ENCODE measurements at regions not wholly inside any gene's neighbourhood (a gene's known extent, or its start where the extent isn't known, plus 50 kb on each side); places are given as distances from the start of the nearest gene placed in this dataset.

DNA sequence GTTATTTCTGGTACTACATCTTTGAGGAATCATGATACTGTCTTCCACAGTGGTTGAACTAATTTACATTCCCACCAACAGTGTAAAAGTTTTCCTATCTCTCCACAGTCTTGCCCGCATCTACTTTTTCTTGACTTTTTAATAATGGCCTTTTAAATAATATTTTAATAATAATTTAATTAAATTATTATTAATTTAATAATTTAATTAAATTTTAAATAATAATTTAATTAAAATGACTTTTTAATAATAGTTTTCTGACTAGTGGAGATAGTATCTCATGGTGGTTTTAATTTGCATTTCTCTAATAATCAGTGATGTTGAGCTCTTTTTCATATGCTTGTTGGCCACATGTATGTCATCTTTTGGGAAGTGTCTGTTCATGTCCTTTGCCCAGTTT, 1395.0 kb upstream of the ADGRL3 start:
- Histone ChIP-seq H3K27ac (no peak overlapping the region), H3K9me3 (ENCODE audit: low read depth) (no peaks in the 10 kb centered on the region), H3K36me3 (no peaks in the 10 kb centered on the region), H3K4me3 (no peak overlapping the region), H3K27me3 (no peaks in the 10 kb centered on the region), H3K4me1 (ENCODE audit: low read depth) (no peaks in the 10 kb centered on the region)
- no peak for DNase-seq (ENCODE audit: low read depth in 1 of 2, low spot score in 1 of 2)
- TF ChIP-seq CTCF (IDR thresholded peaks at IDR 0.05; ENCODE audit: low read depth, low read length), result no peak

DNA sequence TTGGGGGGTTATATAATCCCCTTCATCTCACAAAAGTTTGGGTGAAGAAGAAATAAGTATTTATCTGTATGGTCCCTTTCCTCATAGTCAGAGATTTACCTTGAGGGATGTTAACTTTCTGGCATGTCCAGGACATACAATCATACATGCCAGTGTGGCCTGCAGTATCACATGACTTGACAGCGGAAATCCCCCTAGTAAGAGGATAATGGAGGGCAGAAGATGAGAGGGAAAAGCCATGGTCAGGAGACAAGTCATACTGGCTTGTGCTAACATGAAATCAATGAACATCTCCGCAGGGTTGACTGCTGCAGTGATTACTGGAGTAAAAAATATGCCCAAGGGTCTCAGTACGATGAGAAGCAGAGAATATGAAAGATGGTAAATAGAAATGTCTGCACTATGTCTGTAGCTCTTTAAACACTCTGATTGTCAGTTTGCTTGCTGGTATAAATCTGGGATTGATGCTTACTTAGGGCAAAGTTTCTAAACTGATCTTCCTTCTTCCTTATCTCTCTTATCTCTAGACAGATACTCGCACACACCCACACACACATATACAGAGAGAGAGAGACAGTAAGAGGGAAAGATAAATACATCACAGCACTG, 1385.6 kb upstream of the ADGRL3 start:
- Histone ChIP-seq H3K4me3 (no peak overlapping the region), H3K4me1 (ENCODE audit: low read depth) (no peaks in the 10 kb centered on the region), H3K27ac (no peak overlapping the region), H3K27me3 (no peaks in the 10 kb centered on the region), H3K36me3 (no peaks in the 10 kb centered on the region), H3K9me3 (ENCODE audit: low read depth) (no peaks in the 10 kb centered on the region)
- DNase-seq (ENCODE audit: low read depth in 1 of 2, low spot score in 1 of 2), result no peak
- no peak for TF ChIP-seq CTCF (IDR thresholded peaks at IDR 0.05; ENCODE audit: low read depth, low read length)

DNA sequence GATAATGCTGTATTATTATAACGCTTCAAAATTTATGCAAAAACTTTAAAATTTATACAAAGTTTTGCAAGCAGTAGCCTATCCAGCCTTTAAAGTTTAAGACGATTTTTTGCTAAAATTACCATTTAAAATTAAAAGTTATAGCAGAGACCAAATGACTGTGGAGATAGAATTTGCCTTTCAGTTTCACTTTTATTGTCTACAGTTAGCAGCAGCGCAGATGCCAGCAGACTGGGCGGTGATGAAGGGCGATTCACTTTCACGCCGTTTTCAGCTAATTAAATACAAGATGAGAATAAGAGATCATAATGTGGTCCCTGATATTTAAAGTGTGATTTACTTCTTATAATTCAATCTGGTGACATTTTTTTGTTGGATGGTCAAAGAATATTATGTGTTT, 1381.5 kb upstream of the ADGRL3 start:
- H3K27ac ChIP-seq, result no peak overlapping the region
- H3K9me3 ChIP-seq (ENCODE audit: low read depth), result no peaks in the 10 kb centered on the region
- no peak for DNase-seq (ENCODE audit: low read depth in 1 of 2, low spot score in 1 of 2)
- no peaks in the 10 kb centered on the region for H3K4me1 ChIP-seq (ENCODE audit: low read depth)
- no peak for TF ChIP-seq CTCF (IDR thresholded peaks at IDR 0.05; ENCODE audit: low read depth, low read length)
- H3K27me3 ChIP-seq, result no peaks in the 10 kb centered on the region
- no peaks in the 10 kb centered on the region for H3K36me3 ChIP-seq
- H3K4me3 ChIP-seq, result no peak overlapping the region

GRCh38 chr4:59823311-59823710, 1376.8 kb upstream of the ADGRL3 start:
- Histone ChIP-seq H3K4me3 (no peak overlapping the region), H3K9me3 (ENCODE audit: low read depth) (no peaks in the 10 kb centered on the region), H3K4me1 (ENCODE audit: low read depth) (no peaks in the 10 kb centered on the region), H3K27ac (no peak overlapping the region), H3K27me3 (no peaks in the 10 kb centered on the region), H3K36me3 (no peaks in the 10 kb centered on the region)
- no peak for DNase-seq (ENCODE audit: low read depth in 1 of 2, low spot score in 1 of 2)
- no peak for TF ChIP-seq CTCF (IDR thresholded peaks at IDR 0.05; ENCODE audit: low read depth, low read length)

DNA sequence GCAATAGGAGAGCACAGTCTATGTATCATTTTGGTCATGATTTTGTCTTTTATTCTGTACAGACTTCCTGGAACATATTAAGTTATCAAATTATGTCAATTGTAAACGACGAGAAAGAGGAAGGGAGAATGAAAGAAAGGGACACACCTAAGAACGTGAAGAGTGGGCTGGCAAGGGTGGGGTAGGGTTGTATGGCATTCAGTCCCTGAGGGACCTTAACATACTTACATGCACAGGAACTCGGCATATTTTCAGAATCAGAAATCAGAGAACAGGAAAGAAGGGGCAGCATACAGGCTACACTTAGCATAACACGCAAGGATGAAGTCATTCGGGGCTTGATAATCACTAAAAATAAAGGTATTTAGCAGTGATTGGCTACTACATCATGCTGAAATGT, 1375.0 kb upstream of the ADGRL3 start:
- H3K9me3 ChIP-seq (ENCODE audit: low read depth), result no peaks in the 10 kb centered on the region
- H3K27me3 ChIP-seq, result no peaks in the 10 kb centered on the region
- H3K4me3 ChIP-seq, result no peak overlapping the region
- DNase-seq (ENCODE audit: low read depth in 1 of 2, low spot score in 1 of 2), result no peak
- no peak for TF ChIP-seq CTCF (IDR thresholded peaks at IDR 0.05; ENCODE audit: low read depth, low read length)
- no peak overlapping the region for H3K27ac ChIP-seq
- H3K36me3 ChIP-seq, result no peaks in the 10 kb centered on the region
- H3K4me1 ChIP-seq (ENCODE audit: low read depth), result no peaks in the 10 kb centered on the region

GRCh38 chr4:59831746-59832145, 1368.4 kb upstream of the ADGRL3 start:
- Histone ChIP-seq H3K27ac (no peak overlapping the region), H3K4me1 (ENCODE audit: low read depth) (no peaks in the 10 kb centered on the region), H3K9me3 (ENCODE audit: low read depth) (no peaks in the 10 kb centered on the region), H3K4me3 (no peak overlapping the region), H3K36me3 (no peaks in the 10 kb centered on the region), H3K27me3 (no peaks in the 10 kb centered on the region)
- TF ChIP-seq CTCF (IDR thresholded peaks at IDR 0.05; ENCODE audit: low read depth, low read length), result no peak
- no peak for DNase-seq (ENCODE audit: low read depth in 1 of 2, low spot score in 1 of 2)
